ENCODE measurements at regions not wholly inside any gene's neighbourhood (a gene's known extent, or its start where the extent isn't known, plus 50 kb on each side); places are given as distances from the start of the nearest gene placed in this dataset.

- TF ChIP-seq CTCF (conservative IDR thresholded peaks at IDR 0.05; ENCODE audit: low read depth, low read length), result no peak
- no peak for TF ChIP-seq EZH2 (IDR thresholded peaks at IDR 0.05; ENCODE audit: borderline replicate concordance, low read depth, low read length, poor library complexity, severe bottlenecking)
These were observed 127.3 kb upstream of the STK26 start for GRCh38 chrX:131895807-131896206.
